Ovary (tissue), 7 donors: ENCODE measurements at regions not wholly inside any gene's neighbourhood (a gene's known extent, or its start where the extent isn't known, plus 50 kb on each side); places are given as distances from the start of the nearest gene placed in this dataset.

ENCODE experiments used
- DNase-seq, 5 donors: peaks; one replicate each; pipeline ENCODE4 v3.0.0-alpha.2; 2019 to 2020
- H3K27ac ChIP-seq, 2 donors: fragments of 200-600 bp; one replicate each; pipeline versions ENCODE4 v1.5.1 to v1.8.0; 2019 to 2022
- H3K27me3 ChIP-seq: fragments of 200-600 bp; one replicate; pipeline ENCODE4 v1.8.0; 2022
- H3K36me3 ChIP-seq: fragments of 200-600 bp; sonication (generic); one replicate; pipeline ENCODE4 v1.5.1; 2019
- H3K4me1 ChIP-seq: one replicate; pipeline ENCODE4 v1.8.1; 2013; ENCODE audit warnings: mild to moderate bottlenecking, moderate library complexity; ENCODE audit not compliant: insufficient read depth
- H3K4me3 ChIP-seq: fragments of 200-600 bp; sonication (generic); one replicate; pipeline ENCODE4 v1.5.1; 2017
- H3K9me3 ChIP-seq, 2 donors: fragments of 200-600 bp in 1 of 2; sonication (generic) in 1 of 2; one replicate each; pipeline versions ENCODE4 v1.5.1 to v1.8.1; 2013 to 2019; ENCODE audit warnings: mild to moderate bottlenecking in 1 of 2, moderate library complexity in 1 of 2
- EP300 ChIP-seq: sonication (generic); formaldehyde crosslinking; IDR thresholded peaks from one replicate; pipeline ENCODE4 v1.6.1; 2017; ENCODE audit warnings: antibody characterized with exemption
- POLR2A ChIP-seq: fragments of 450-650 bp; IDR thresholded peaks from one replicate; pipeline ENCODE4 v1.6.1; 2017; ENCODE audit warnings: antibody characterized with exemption, mild to moderate bottlenecking, moderate library complexity
- WGBS, 3 donors: extraction: QIAGEN DNeasy Blood & Tissue Kit in 1 of 3; methylation state at CpG; one replicate each; pipeline versions ENCODE4 v1.1.5 to v1.1.7; 2013 to 2017; 5-methylcytosine and 5-hydroxymethylcytosine counted together
- intact Hi-C, 4 donors: fragments of 100-400 bp; cut with DNase I; formaldehyde crosslinking; loops; one replicate each; pipeline versions ENCODE4 v1.11.0 to v1.15.1; 2022 to 2023
- TF ChIP-seq, protein P1 (sequence below), 3 donors: fragments of 450-650 bp in 2 of 3; fragments of 200-600 bp in 1 of 3; IDR thresholded peaks; one replicate each; pipeline versions ENCODE4 v1.5.1 to v1.8.0; 2016 to 2022; ENCODE audit warnings: antibody characterized with exemption in 3 of 3, mild to moderate bottlenecking in 1 of 3
- donor health status: DM: no; HTN: no; CAD: no; lungs with moderate emphysema.
- donor health status: DM: no; HTN: no; CAD: no.
- donor health status: Bipolar disorder and iron deficiency.
- donor health status: DM: no; HTN: no; CAD: no.
- donor health status: DM: yes; HTN: yes; CAD: no.

- no peak for DNase-seq
- 88 to 93% (median 92%) methylated on average over 2 of the region's 2 CpGs for WGBS, 3 donors
- Histone ChIP-seq H3K27ac (no peak overlapping the region), H3K36me3 (no peaks in the 10 kb centered on the region), H3K4me3 (no peak overlapping the region), H3K9me3 (no peaks in the 10 kb centered on the region), H3K4me1 (no peaks in the 10 kb centered on the region), H3K27me3 (no peaks in the 10 kb centered on the region)
- TF ChIP-seq EP300 (no peak), POLR2A (no peak)
- TF ChIP-seq, protein P1, sequence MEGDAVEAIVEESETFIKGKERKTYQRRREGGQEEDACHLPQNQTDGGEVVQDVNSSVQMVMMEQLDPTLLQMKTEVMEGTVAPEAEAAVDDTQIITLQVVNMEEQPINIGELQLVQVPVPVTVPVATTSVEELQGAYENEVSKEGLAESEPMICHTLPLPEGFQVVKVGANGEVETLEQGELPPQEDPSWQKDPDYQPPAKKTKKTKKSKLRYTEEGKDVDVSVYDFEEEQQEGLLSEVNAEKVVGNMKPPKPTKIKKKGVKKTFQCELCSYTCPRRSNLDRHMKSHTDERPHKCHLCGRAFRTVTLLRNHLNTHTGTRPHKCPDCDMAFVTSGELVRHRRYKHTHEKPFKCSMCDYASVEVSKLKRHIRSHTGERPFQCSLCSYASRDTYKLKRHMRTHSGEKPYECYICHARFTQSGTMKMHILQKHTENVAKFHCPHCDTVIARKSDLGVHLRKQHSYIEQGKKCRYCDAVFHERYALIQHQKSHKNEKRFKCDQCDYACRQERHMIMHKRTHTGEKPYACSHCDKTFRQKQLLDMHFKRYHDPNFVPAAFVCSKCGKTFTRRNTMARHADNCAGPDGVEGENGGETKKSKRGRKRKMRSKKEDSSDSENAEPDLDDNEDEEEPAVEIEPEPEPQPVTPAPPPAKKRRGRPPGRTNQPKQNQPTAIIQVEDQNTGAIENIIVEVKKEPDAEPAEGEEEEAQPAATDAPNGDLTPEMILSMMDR (IDR thresholded peaks at IDR 0.05): no peak
- intact Hi-C loops: no loop called here
These were observed 284.9 kb upstream of the MDFIC2 start for GRCh38 chr3:70597312-70597711.

DNA sequence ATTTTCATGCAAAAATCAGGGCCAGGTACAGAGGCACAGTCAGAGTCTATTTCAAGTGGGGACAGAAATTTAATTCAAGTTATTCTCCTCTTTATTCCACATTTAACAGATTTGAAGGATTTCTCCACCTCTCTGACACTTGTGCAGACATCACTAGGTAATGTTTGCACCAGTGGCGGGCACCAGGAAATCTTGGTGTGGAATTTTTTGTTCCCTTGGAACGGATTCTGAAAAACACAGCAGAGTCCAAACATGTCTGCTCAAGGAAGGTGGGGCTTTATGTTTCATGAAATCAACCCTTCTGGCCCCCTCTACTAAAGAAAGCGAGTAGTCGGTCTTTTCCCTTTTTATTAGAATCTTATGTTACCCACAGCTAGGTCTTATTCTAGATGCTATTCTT lies 271.2 kb upstream of the MDFIC2 start:
- 93 to 94% (median 94%) methylated on average over 4 of the region's 4 CpGs for WGBS, 3 donors
- Histone ChIP-seq H3K4me1 (no peaks in the 10 kb centered on the region), H3K27me3 (no peaks in the 10 kb centered on the region), H3K36me3 (no peaks in the 10 kb centered on the region), H3K9me3 (no peaks in the 10 kb centered on the region), H3K27ac (no peak overlapping the region), H3K4me3 (no peak overlapping the region)
- intact Hi-C loops: no loop called here
- TF ChIP-seq, protein P1 (IDR thresholded peaks at IDR 0.05): no peak
- TF ChIP-seq EP300 (no peak), POLR2A (no peak)
- no peak for DNase-seq

DNA sequence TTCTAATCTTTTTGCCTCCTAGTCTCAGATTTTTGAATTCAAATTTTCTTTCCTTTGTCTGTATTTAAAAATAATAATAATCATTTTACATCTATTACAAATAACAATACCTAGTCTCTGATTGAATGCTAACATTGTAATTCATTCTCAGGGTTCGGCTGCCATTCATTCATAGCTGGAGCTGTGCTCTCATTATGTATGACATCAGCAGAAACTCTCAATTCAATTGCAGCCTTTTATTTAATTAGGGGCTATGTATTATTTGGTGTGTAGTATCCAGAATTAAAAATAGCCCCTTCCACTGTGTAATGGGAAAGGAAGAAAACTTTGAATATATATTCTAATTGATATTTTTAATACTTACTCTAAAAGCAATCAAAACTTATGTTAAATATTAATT lies 270.4 kb upstream of the MDFIC2 start:
- no peaks in the 10 kb centered on the region for H3K27me3 ChIP-seq
- DNase-seq: no peak
- H3K36me3 ChIP-seq: no peaks in the 10 kb centered on the region
- intact Hi-C loops: no loop called here
- WGBS, 3 donors: 80 to 92% (median 86%) methylated on average over 1 of the region's 1 CpG
- H3K9me3 ChIP-seq: no peaks in the 10 kb centered on the region
- H3K4me3 ChIP-seq: no peak overlapping the region
- no peak overlapping the region for H3K27ac ChIP-seq
- TF ChIP-seq POLR2A (no peak), EP300 (no peak)
- TF ChIP-seq, protein P1 (IDR thresholded peaks at IDR 0.05): no peak
- no peaks in the 10 kb centered on the region for H3K4me1 ChIP-seq

DNA sequence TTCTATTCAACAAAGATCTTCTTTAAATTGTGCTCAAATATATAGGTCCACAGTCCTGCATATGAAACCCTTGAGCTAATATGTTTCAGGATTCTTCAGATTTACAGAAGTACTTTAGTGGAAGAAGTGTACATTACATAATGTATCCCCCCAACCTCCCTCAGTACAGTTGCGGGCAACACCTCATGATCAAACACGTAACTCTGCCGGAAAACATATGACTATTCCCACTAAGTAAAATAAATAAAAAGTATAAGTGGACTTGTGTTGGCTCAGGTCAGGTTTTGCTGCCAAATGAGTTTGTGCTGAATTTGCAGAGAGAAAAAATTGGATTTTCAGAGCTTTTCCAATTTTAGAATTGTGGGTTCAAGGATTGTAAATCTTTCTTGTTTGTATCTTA lies 267.6 kb upstream of the MDFIC2 start:
- H3K27ac ChIP-seq: no peak overlapping the region
- no peaks in the 10 kb centered on the region for H3K27me3 ChIP-seq
- H3K9me3 ChIP-seq: no peaks in the 10 kb centered on the region
- no peak for DNase-seq
- WGBS, 3 donors: 81 to 91% (median 86%) methylated on average over 3 of the region's 3 CpGs
- H3K4me1 ChIP-seq: no peaks in the 10 kb centered on the region
- H3K36me3 ChIP-seq: no peaks in the 10 kb centered on the region
- TF ChIP-seq, protein P1 (IDR thresholded peaks at IDR 0.05): no peak
- TF ChIP-seq EP300 (no peak), POLR2A (no peak)
- no peak overlapping the region for H3K4me3 ChIP-seq
- intact Hi-C loops: no loop called here

DNA sequence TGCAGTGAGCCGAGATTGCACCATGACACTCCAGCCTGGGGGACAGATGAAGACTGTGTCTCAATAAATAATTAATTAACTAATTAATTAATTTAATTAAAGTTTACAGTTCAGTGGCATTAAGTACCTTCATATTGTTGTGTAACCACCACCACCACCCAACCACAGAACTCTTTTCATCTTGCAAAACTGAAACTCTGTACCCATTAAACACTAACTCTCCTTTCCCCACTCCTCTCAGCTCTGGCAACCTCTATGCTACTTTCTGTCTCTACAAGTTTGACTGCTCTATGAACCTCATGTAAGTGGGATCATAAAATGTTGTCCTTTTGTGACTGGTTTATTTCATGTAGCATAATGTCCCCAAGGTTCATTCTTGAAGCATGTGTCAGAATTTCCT lies 259.3 kb upstream of the MDFIC2 start:
- H3K4me1 ChIP-seq: no peaks in the 10 kb centered on the region
- H3K36me3 ChIP-seq: no peaks in the 10 kb centered on the region
- H3K4me3 ChIP-seq: no peak overlapping the region
- 94% methylated on average over 1 of the region's 1 CpG for WGBS, 3 donors
- TF ChIP-seq, protein P1 (IDR thresholded peaks at IDR 0.05): no peak
- TF ChIP-seq POLR2A (no peak), EP300 (no peak)
- DNase-seq: no peak
- intact Hi-C loops: no loop called here
- H3K27ac ChIP-seq: no peak overlapping the region
- H3K27me3 ChIP-seq: no peaks in the 10 kb centered on the region
- no peaks in the 10 kb centered on the region for H3K9me3 ChIP-seq
